DOHH2 (cell line): ENCODE measurements at regions not wholly inside any gene's neighbourhood (a gene's known extent, or its start where the extent isn't known, plus 50 kb on each side); places are given as distances from the start of the nearest gene placed in this dataset.

Experiments
- CTCF ChIP-seq: fragments of 200-600 bp; sonication (generic); IDR thresholded peaks from one replicate; pipeline ENCODE4 v1.5.1; 2014; ENCODE audit warnings: antibody characterized with exemption, mild to moderate bottlenecking, low read depth, low read length; ENCODE audit not compliant: poor library complexity, severe bottlenecking
- EZH2phosphoT487 ChIP-seq: fragments of 200-600 bp; sonication (generic); IDR thresholded peaks from 2 replicates; pipeline ENCODE4 v1.6.1; 2017; ENCODE audit warnings: borderline replicate concordance, mild to moderate bottlenecking, antibody characterized with exemption, low read length, moderate library complexity, mixed read lengths

GRCh38 chr11:105245781-105246315 is 106.3 kb upstream of the CARD18 start:
- TF ChIP-seq EZH2phosphoT487 (no peak), CTCF (no peak)
